ENCODE measurements at regions not wholly inside any gene's neighbourhood (a gene's known extent, or its start where the extent isn't known, plus 50 kb on each side); places are given as distances from the start of the nearest gene placed in this dataset.

- DNase-seq = no peak
These were observed 64.3 kb upstream of the FGFR2 start for GRCh38 chr10:121662531-121662930.

- DNase-seq = no peak
These were observed 63.2 kb upstream of the FGFR2 start for GRCh38 chr10:121661451-121661851.

GRCh38 chr10:121659236-121659635 lies 61.0 kb upstream of the FGFR2 start:
- no peak for DNase-seq

- no peak for DNase-seq
These were observed 60.4 kb upstream of the FGFR2 start for GRCh38 chr10:121658611-121659010.

GRCh38 chr10:121658111-121658510 lies 59.9 kb upstream of the FGFR2 start:
- DNase-seq = no peak

- DNase-seq = no peak
These were observed 57.3 kb upstream of the FGFR2 start for GRCh38 chr10:121655254-121656144.

GRCh38 chr10:121654021-121654545 lies 55.8 kb upstream of the FGFR2 start:
- DNase-seq = no peak

GRCh38 chr10:121653608-121654007 lies 55.4 kb upstream of the FGFR2 start:
- no peak for DNase-seq

- DNase-seq = no peak
These were observed 50.2 kb upstream of the FGFR2 start for GRCh38 chr10:121648493-121648892.

GRCh38 chr10:121648059-121648458 lies 49.8 kb upstream of the FGFR2 start:
- no peak for DNase-seq

Measured in right lung (tissue), 2 donors.